ENCODE measurements at regions not wholly inside any gene's neighbourhood (a gene's known extent, or its start where the extent isn't known, plus 50 kb on each side); places are given as distances from the start of the nearest gene placed in this dataset.
"Not testable (repeated sequence)": the region's sequence is repeated elsewhere in the genome, so short reads cannot be mapped to it uniquely, and the experiment has no call there.

DNA sequence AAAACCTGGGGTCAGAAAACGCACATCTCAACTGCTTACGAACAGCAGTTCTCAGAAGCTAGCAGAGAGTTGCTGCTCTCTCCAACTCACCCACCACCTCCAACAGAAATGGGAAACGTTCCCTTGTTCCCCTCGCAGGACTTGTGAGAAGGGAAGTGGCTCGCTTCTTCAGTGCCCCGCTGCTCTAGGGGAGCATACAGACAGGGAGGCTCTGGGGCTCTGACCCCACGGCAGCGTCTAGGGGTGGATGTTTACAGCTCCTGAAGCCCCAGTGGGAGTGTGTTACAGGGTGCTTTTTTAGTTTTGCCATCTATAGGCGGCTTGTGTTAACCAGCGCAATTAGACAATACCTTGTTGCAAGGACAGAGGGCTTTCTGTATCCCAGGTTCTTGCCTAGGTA lies 267.7 kb upstream of the ACTBL2 start:
- no peak for DNase-seq (ENCODE audit: low read depth)

DNA sequence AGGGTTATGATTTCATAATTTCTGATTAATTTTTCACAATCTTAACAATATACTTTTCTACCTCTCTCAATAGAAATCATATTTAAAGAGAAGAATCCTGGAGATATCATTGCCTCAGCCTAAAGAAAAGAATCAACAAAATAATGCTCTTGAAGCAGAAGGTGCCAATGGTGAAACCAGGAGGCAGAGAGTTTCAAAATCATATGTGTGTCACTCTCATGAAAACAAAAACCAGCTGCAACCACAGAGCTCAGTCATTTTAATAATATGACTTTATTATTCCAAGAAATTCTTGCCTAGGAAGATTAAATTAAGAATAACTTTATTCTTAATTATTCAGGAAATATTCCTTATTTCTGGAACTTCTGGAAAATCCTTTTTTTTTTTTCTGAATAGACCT lies 266.8 kb upstream of the ACTBL2 start:
- DNase-seq (ENCODE audit: low read depth): no peak

DNA sequence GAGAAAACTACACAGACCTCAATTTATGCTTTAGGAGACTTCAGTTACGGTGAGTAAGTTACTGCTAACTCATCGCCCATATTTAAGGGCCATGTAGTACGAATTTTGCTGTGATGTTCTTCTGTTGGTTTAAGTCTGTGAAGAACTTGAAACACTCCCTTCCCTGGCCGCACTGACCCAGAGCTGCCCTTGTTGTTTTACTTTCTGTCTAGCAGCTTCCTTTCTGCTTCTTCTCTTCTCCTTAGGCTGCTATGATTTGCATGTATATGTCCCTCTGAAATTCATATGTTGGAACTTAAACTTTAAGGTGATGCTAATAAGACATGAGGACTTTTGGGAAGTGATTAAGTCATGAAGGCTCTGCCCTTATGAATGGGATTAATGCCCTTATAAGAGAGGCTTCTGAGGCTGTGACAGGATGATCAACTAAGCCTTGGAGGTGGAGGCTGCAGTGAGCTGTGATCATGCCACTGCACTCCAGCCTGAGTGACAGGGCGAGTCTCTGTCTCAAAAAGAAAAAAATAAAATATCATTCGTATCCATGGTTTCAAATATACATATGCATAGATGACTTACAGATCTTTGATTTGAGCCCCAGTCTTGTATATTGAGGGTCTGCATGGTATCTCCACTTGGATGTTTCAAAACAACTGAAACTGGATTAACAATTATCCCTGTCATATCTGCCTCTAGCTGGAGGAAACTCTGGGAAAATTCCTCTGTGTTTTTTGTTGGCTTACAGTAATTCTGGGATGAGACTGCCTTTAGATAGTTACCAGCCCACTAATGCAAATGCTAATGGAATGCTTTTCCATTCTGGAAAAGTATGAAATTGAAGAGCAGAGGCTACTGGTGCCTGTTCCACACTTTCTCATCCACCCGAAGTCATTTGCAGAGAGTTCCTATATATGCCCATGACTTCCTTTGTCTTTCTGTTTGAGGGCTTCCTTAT lies 263.4 kb upstream of the ACTBL2 start:
- DNase-seq (ENCODE audit: low read depth): no peak

DNA sequence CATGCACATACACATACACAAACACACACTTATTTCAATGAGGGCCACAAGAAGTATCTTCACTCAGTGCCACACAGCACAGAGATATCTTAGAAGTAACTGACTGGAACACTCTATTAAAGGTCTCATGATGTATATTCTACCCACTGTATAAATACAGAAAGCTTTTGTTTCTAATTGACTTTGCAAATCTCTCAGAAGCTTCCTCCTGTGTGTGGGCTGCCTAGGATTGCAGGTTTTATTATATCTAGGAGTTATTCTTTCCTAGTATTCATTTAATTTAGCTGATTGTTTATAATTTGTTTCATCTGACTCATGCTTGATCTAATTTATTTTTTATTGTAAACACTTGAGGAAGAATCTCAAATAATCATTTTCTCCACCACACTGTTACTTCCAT lies 262.4 kb upstream of the ACTBL2 start:
- no peak for DNase-seq (ENCODE audit: low read depth)

DNA sequence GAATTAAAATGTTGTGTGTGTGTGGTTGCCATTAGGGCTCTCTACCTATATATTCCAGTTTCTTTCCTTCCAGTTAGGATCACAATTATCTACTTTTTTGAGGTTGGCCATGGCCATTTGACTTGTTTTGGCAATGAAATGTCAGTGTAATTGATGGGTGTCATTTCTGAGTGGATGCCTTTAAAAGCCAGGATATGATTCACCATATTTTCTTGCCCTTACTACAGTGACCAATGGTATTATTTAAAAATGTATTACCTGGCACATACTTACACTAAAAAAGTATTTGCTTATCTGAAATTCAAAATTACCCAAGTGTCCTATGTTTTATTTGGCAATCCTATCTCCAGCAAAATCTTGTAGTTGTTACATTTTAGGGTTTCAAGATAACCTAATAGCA lies 258.7 kb upstream of the ACTBL2 start:
- no peak for DNase-seq (ENCODE audit: low read depth)

DNA sequence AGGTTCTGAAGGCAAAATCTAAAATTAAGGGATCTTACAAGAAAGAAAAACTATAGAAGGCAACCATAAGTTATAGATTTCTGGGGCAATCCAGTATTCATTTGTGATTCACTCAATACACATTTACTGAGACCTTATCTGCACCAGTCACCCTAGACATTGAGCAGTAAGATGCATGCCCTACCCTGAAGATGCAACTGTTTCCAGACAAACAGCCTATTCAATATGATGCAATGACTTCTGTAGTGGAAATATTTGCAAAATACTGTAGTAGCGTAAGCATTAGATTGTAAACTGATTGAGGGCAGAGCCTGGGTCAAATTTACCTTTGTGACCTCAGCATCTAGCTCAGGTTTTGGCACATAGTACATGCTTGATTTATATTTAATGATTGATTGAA lies 256.2 kb upstream of the ACTBL2 start:
- no peak for DNase-seq (ENCODE audit: low read depth)

DNA sequence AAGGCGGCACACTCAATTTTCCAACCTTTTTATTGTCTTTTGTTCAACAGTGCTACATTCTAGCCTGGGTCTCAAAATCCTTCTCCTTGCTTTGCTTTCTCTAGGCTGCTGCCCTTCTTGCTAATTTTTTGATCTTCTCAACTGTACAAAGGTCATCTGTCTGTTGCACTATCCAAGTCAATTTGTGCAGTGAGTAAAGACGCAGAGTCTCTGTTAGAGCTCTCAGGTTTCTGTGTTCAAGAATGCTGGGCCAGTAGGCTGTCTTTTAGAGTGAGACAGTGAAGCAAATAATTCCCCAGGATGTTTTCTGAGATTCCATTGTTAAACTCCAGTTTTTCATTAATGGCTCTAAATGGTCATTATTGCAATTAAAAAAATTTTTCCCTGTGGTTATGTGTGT lies 255.7 kb upstream of the ACTBL2 start:
- no peak for DNase-seq (ENCODE audit: low read depth)

DNA sequence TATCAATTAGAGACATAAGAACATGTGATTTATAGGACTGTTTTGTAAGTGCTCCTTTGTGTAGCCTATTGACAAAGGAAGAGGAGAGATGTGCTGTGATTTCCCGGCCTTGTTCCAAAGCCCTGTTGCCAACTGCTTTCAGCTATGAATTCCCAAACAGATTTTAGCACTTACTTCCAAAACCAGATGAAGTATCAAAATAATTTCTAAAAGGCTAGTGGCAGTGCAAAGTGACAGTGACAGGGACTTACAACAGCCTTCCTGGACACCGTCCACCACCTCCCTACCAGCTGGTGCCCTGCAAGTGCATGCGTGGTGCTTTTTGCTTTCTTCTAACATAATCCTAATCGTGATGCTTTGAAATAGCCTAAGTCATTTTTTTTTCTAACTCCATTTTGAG lies 254.1 kb upstream of the ACTBL2 start:
- no peak for DNase-seq (ENCODE audit: low read depth)

DNA sequence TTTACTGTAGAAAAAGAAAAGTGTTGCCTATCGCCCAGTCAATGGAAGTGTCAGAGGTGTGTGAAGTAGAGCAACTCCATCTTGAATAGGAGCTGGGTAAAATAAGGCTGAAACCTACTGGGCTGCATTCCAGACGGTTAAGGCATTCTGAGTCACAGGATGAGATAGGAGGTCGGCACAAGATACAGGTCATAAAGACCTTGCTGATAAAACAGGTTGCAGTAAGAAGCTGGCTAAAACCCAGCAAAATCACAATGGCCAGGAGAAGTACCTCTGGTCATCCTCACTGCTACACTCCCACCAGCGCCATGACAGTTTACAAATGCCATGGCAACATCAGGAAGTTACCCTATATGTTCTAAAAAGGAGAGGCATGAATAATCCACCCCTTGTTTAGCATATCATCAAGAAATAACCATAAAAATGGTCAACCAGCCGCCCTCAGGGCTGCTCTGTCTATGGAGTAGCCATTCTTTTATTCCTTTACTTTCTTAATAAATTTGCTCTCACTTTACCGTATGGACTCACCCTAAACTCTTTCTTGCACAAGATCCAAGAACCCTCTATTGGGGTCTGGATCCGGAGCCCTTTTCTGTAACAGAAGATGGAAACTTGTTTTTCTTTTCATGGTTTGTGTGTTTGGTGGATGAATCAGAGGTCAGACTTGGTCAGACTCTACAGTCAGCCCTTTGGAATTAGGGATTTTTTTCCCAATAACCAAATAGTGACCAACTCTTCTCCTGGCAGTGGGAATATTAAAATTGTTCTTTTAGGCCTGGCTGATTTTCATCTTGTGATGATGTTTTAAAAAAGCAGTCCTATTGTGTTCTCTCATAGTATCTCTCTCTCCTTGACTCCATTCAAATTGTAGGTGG lies 252.9 kb upstream of the ACTBL2 start:
- DNase-seq (ENCODE audit: low read depth): peak; percentile 90

DNA sequence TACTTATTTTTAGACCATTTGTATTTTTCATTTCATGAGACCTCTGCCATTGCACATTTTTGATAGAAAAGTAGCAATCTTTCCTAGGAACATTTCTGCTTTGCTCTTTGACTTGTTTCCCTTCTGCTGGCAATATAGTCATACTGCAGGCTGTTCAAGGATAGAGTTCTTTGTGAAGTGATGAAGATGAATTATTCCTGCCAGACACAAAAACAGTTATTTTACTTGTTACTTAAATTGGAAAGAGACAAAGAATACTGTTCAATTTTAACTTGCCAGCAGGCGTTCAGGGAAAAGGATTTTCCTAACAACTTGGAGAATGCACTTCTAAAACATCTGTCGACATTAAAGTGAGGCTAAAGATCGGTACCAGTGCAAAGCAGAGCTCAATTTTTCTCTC lies 251.7 kb upstream of the ACTBL2 start:
- DNase-seq (ENCODE audit: low read depth): no peak

DNA sequence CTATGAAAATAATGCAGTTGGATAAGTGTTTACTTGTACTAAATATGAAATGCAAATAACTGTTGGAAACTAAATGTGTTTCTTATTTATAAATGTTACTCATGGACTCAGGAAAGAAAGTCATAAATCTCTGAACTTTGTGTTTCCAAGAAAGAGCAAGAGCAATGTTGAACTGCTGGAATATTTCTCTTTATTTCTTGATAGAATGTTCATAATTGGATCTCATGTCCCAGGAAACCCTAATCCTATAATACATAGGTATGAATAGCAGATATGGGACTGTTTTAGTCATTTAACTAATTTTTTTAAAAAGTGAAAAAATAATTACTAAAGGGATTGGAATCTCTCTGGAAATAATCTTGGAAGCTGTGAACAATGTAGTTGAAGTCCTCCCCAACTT lies 245.0 kb upstream of the ACTBL2 start:
- no peak for DNase-seq (ENCODE audit: low read depth)

DNA sequence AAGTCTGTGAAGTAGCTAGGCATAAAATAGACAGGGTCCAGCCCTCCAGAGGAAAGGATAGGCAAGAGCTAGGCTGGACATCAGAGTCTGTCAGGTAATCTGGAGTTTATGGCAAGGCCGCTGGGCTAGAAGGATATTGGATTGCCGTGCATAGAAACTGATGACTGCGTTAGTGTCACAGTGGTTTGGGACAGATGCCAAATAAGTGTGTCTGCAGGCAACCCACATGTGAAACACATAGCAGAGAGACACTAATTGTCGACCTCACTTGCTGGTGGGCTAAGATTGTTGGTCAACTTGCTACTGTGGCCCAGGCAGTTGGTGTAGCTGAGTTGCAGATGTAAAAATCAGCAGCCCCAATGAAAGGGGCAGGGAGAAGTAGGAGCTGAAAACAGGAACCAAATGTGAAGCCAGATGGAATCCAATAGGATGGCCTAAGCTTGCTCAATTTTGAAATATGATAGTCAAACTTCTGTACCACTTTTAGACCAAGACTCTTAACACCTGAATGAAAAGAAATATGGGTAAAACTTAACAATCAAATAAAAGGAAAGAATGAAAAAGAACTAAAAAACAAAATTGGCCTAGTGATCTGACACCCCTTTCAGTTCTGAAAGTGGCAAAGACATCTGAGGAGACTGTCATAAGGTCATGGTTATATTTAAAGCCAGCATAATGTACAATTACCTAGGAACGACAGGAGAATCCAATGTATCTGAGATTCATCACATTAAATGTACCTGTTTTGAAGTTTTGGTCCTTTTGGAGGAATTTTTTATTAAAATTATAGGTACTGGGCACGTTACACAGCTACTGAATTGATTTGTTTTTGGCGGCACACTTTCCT lies 243.3 kb upstream of the ACTBL2 start:
- DNase-seq (ENCODE audit: low read depth): peak; percentile 62

DNA sequence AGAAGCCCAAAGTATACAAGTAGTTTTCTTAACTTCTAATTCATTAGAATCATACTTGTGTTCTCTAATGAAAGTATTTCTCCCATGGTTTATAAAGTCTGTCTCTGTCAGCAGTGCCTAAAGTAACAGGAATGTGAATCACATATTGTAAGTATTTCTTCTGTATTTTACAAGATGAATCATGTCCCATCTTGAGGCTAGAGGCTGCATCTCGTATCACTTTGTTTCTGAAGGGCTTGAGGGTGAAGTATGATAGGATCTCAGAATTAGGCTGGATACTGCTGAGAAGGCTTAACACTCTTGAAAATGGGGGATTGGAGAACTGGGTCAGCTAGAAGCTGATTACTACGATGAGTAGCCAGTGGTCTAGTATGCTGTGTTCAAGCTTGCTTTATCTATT lies 242.2 kb upstream of the ACTBL2 start:
- peak; percentile 53 for DNase-seq (ENCODE audit: low read depth)

DNA sequence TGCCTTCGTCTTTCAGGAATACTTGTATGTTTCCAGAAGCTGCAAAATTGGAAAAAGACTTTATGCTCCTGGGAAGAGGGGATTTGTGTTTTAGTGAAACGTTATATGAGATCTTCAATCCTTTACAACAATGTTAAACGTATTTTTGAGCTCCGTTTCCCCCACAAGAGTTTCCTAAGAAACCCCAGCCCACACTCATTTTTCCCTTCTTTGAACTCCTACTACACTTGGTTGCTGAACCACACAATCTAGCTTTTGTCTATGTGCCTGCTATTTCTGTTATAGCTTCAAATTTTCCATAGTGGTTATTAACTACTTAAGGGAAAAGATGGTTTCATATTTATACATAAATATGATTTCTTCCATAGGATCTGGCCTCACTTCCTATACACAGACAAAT lies 238.6 kb upstream of the ACTBL2 start:
- DNase-seq (ENCODE audit: low read depth): no peak

DNA sequence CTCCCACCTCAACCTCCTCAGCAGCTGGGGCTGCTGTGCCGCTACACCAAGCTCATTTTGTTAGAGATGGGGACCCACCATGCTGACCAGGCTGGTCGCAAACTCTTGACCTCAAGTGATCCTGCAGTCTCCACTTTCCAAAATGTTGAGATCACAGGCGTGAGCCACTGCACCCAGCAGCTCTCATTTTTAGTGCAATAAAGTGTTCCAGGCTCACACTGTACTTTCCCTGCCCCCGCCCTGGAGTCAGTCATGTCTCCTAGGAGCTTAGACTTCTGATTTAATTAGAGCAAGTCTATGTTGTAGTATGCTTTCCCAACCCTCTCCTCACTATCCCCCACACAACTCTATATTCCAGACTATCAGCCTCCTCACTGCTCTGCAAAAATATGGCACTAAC lies 238.0 kb upstream of the ACTBL2 start:
- DNase-seq (ENCODE audit: low read depth): no peak

DNA sequence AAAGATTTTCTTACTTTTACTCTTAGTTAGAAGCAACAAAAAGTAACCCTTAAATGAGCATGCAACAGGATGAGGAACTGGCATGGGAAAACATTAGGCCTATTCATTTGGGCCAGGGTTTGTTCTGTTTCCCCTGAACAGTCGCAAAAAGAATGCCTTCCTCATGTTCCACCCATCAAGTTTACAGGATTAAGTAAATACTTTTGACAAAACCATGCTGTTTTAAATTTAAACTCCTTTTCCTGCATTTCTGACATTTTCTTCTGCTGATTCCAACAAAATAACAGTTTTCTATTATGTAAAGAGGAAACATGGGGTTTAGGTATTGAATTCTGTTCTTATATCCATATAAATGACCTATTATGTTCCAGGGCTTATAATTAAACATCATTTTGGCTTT lies 236.6 kb upstream of the ACTBL2 start:
- no peak for DNase-seq (ENCODE audit: low read depth)

DNA sequence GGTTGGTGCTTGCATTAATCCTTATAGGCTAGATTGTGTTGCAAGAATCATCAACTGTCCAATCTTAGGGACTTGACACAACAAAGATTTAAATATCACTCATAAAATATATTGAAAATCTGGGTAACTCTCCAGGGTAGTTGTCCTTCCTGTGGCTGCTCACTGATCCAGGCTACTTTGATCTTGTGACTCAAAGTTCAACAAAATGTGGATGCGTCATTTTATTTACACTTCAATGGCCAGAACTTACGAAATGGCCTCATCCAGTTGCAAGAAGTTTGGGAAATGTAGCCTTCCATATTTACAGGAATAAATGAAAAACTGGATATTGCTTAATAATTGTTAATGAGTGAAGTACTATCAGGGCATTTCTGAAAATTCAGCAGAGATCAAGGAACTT lies 235.5 kb upstream of the ACTBL2 start:
- peak; percentile 40 for DNase-seq (ENCODE audit: low read depth)

DNA sequence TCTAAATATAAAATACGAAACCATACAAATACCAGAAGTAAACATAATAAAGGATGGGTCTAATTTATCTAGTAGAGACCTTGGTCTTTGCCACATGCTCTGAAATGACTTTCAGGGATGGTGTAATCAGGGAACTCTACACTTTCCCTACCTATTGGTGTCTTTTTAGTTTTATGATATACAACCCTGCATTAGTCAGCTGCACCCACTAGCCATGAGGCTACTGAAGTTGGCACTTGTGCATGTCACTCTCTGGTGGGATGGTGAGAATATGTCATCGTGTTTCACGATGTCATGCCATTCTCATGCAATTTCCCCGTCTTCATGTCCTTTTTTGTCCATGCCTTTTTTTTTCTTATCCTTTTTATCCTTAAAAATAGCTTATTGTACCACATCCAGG lies 234.9 kb upstream of the ACTBL2 start:
- DNase-seq (ENCODE audit: low read depth): no peak

DNA sequence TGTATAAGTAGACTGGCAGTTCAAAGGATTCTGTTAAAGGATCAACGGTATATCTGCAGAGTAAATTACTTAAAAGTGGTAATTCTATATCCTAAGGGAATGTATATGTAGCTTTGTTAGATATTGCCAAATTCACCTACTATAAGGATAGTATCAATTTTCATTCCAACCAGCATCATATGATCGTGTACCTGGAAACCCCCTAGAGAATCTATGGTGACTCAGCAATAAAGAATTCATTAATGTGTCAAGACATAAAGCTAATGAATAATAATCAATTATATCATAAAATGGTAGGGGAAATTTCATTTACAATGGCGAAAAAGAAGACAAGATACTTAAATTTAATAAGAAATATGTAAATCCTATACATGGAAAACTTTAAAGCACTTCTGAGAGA lies 234.1 kb upstream of the ACTBL2 start:
- DNase-seq (ENCODE audit: low read depth): no peak

DNA sequence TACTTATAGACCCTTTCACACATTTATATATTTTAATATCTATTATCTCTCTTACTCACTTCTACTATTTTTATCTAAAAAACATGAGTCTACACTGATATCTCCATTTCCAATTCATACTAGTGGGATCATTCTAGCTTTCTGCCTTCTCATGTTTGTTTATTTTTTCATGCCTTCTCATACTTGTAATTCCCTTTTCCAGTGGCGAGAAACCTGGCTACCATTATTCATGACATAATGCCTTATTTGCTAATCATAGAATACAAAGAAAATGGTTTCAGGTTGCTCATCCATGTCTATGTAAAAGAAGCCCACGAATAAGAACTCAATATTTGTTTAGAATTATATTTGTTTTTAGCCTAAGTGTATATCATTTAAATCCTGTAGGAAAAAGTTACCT lies 232.7 kb upstream of the ACTBL2 start:
- DNase-seq (ENCODE audit: low read depth): peak; percentile 52

DNA sequence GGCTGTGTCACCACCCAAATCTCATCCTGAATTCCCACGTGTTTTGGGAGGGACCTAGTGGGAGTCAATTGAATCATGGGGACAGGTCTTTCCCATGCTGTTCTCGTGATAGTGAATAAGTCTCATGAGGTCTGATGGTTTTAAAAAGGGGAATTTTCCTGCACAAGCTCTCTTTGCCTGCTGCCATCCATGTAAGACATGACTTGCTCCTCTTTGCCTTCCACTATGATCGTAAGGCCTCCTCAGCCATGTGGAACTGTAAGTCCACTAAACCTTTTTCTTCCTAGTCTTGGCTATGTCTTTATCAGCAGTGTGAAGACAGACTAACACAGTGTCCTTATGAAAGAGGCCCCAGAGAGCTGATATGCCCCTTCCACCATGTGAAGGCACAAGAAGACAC lies 230.9 kb upstream of the ACTBL2 start:
- DNase-seq (ENCODE audit: low read depth): not testable (repeated sequence)

DNA sequence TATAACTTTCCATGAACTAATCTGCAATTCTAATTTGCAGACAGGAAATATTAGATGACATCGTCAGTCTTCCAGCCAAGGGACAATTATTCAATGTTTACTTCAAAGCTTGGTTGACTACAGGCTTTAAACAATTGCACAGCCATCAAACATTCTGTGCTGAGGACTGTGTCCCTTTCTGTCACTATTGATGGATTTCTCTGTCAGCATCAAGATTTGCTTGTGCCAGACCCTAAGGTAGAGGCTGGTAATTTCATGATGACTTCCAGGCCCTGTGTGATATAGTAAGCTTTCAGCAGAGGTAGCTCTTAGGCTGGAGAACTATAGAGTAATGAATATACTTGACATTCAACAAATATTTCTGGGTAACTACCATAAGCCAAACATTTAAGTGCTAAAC lies 229.3 kb upstream of the ACTBL2 start:
- no peak for DNase-seq (ENCODE audit: low read depth)
